Activated naive CD8-positive, alpha-beta T cell treated with anti-CD3 and anti-CD28 coated beads for 36 hours (primary cell): ENCODE measurements at regions not wholly inside any gene's neighbourhood (a gene's known extent, or its start where the extent isn't known, plus 50 kb on each side); places are given as distances from the start of the nearest gene placed in this dataset.

Experiments
- DNase-seq: peaks from one replicate; pipeline ENCODE4 v3.0.0; 2021
- H3K27ac Mint-ChIP-seq: one replicate; pipeline ENCODE4 v1.8.0; 2022; ENCODE audit warnings: mild to moderate bottlenecking, moderate library complexity, mixed read lengths
- H3K27me3 Mint-ChIP-seq: one replicate; pipeline ENCODE4 v1.8.0; 2022; ENCODE audit warnings: mild to moderate bottlenecking, mixed read lengths
- H3K36me3 Mint-ChIP-seq: one replicate; pipeline ENCODE4 v1.8.0; 2021; ENCODE audit warnings: mild to moderate bottlenecking, mixed read lengths
- H3K4me1 Mint-ChIP-seq: one replicate; pipeline ENCODE4 v1.8.0; 2021; ENCODE audit warnings: mixed read lengths
- H3K4me3 Mint-ChIP-seq: one replicate; pipeline ENCODE4 v1.8.0; 2022; ENCODE audit warnings: mild to moderate bottlenecking, moderate library complexity, mixed read lengths
- H3K9me3 Mint-ChIP-seq: one replicate; pipeline ENCODE4 v1.8.0; 2022; ENCODE audit warnings: mixed read lengths

DNA sequence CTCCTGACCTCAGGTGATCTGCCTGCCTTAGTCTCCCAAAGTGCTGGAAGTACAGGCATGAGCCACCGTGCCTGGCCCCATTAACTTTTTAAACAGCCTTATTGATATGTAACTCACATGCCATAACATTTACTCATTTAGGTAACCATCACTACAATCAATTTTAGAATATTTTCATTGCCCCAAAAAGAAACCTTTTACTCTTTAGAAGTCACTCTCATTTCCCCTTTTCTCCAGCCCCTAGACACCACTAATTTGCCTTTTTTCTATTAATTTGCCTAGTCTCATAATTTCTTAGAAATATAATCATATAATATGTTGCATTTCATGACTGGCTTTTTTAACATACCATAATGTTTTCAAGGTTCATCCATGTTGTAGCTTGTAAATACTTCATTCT, 57.2 kb upstream of the TACR1 start:
- no peak overlapping the region for H3K4me3 Mint-ChIP-seq
- peaks cover 46% of the 10 kb centered on the region for H3K9me3 Mint-ChIP-seq
- H3K27ac Mint-ChIP-seq = no peak overlapping the region
- H3K4me1 Mint-ChIP-seq = no peaks in the 10 kb centered on the region
- no peaks in the 10 kb centered on the region for H3K27me3 Mint-ChIP-seq
- DNase-seq = no peak
- peaks cover 5% of the 10 kb centered on the region for H3K36me3 Mint-ChIP-seq

DNA sequence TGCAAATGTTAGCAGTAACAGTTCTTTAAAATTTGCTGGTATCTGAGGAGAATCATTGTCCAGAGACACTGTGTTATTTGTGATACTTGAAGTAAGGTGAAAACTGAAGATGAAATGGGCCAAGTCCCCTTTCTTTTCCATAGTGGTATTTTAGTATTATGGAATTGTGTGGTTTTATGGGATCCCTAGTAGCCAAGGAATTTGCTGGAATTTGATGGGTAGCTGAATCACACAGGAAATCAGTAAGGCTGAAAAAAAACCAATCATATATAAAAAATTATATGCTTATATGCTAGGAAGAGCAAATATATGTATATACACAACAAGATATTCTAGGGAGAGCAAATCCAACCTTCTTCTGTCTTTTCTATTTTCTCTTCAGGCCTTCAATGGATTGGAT, 54.2 kb upstream of the TACR1 start:
- peaks cover 1% of the 10 kb centered on the region for H3K36me3 Mint-ChIP-seq
- H3K27me3 Mint-ChIP-seq = no peaks in the 10 kb centered on the region
- H3K4me3 Mint-ChIP-seq = no peak overlapping the region
- no peaks in the 10 kb centered on the region for H3K4me1 Mint-ChIP-seq
- DNase-seq = no peak
- H3K27ac Mint-ChIP-seq = no peak overlapping the region
- H3K9me3 Mint-ChIP-seq = peaks cover 42% of the 10 kb centered on the region

DNA sequence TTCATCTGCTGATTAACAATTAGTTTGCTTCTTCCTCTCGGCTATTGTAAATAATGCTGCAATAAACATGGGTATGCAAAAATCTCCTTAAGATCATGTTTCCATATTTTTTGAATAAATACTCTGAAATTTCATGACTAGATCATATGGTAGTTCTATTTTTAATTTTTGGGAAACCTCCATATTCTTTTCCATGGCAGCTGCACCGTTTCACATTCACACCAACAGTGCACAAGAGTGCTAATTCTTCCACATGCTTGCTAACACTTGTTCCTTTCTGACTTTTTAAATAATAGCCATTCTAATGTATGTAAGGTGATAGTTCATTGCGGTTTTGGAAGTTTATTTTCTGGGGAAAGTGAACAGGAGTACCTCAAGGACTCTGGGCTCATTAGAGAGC, 52.6 kb upstream of the TACR1 start:
- DNase-seq = no peak
- H3K9me3 Mint-ChIP-seq = peaks cover 41% of the 10 kb centered on the region
- H3K4me1 Mint-ChIP-seq = no peaks in the 10 kb centered on the region
- H3K36me3 Mint-ChIP-seq = peaks cover 1% of the 10 kb centered on the region
- H3K27ac Mint-ChIP-seq = no peak overlapping the region
- no peaks in the 10 kb centered on the region for H3K27me3 Mint-ChIP-seq
- no peak overlapping the region for H3K4me3 Mint-ChIP-seq
